ENCODE measurements at regions not wholly inside any gene's neighbourhood (a gene's known extent, or its start where the extent isn't known, plus 50 kb on each side); places are given as distances from the start of the nearest gene placed in this dataset.

DNA sequence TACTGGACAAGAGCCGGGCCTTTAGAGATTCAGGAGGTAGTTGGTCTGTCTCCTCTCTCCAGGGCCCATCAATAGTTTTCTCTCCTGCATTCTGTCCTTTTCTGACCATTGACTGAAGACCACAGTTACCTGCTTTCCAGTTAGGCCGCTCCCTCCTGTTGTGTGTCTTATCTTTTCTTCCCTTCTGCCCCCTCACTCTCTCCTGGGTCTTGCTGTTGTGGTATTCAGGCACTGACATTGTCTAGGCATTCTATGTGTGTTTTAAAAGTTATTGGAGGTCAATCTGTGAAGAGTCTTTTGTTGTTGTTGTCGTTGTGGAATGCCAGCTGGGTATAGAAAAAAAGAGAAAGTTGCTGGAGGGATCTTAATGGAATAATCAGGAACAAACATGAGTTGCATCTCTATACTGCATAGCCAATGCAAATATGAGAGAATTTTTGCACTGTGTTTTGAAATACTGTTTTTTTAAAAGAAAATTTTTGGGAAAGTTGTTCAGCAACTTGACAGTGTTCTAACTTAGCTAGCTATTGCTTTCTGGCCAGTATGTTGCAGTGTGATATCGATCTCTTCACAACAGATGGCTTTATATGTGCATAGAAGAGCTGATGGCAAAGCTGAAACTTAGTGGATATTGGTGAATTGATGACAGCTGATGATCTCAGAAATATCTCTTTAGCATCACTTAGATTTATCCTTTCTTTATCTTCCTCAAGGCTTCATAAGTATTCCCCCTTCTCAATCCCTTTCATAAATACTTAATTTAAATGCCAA, 240.7 kb downstream of the C4orf33 start:
- TF ChIP-seq, protein P1, sequence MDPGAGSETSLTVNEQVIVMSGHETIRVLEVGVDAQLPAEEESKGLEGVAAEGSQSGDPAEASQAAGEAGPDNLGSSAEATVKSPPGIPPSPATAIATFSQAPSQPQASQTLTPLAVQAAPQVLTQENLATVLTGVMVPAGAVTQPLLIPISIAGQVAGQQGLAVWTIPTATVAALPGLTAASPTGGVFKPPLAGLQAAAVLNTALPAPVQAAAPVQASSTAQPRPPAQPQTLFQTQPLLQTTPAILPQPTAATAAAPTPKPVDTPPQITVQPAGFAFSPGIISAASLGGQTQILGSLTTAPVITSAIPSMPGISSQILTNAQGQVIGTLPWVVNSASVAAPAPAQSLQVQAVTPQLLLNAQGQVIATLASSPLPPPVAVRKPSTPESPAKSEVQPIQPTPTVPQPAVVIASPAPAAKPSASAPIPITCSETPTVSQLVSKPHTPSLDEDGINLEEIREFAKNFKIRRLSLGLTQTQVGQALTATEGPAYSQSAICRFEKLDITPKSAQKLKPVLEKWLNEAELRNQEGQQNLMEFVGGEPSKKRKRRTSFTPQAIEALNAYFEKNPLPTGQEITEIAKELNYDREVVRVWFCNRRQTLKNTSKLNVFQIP (CRISPR knock-in tag; IDR thresholded peaks at IDR 0.05; ENCODE audit: borderline replicate concordance, low read depth) = no peak
- TF ChIP-seq, protein P2, sequence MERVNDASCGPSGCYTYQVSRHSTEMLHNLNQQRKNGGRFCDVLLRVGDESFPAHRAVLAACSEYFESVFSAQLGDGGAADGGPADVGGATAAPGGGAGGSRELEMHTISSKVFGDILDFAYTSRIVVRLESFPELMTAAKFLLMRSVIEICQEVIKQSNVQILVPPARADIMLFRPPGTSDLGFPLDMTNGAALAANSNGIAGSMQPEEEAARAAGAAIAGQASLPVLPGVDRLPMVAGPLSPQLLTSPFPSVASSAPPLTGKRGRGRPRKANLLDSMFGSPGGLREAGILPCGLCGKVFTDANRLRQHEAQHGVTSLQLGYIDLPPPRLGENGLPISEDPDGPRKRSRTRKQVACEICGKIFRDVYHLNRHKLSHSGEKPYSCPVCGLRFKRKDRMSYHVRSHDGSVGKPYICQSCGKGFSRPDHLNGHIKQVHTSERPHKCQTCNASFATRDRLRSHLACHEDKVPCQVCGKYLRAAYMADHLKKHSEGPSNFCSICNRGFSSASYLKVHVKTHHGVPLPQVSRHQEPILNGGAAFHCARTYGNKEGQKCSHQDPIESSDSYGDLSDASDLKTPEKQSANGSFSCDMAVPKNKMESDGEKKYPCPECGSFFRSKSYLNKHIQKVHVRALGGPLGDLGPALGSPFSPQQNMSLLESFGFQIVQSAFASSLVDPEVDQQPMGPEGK (CRISPR knock-in tag; IDR thresholded peaks at IDR 0.05; ENCODE audit: borderline replicate concordance) = no peak
- no peak for TF ChIP-seq ESRRG (CRISPR knock-in tag; IDR thresholded peaks at IDR 0.05)
- TF ChIP-seq, protein P3, sequence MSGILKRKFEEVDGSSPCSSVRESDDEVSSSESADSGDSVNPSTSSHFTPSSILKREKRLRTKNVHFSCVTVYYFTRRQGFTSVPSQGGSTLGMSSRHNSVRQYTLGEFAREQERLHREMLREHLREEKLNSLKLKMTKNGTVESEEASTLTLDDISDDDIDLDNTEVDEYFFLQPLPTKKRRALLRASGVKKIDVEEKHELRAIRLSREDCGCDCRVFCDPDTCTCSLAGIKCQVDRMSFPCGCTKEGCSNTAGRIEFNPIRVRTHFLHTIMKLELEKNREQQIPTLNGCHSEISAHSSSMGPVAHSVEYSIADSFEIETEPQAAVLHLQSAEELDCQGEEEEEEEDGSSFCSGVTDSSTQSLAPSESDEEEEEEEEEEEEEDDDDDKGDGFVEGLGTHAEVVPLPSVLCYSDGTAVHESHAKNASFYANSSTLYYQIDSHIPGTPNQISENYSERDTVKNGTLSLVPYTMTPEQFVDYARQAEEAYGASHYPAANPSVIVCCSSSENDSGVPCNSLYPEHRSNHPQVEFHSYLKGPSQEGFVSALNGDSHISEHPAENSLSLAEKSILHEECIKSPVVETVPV (CRISPR knock-in tag; IDR thresholded peaks at IDR 0.05) = no peak
